Liver (tissue), 3 donors: ENCODE measurements at regions not wholly inside any gene's neighbourhood (a gene's known extent, or its start where the extent isn't known, plus 50 kb on each side); places are given as distances from the start of the nearest gene placed in this dataset.
"Not testable (repeated sequence)": the region's sequence is repeated elsewhere in the genome, so short reads cannot be mapped to it uniquely, and the experiment has no call there.

ENCODE experiments used
- CTCF ChIP-seq: fragments of 150-350 bp; IDR thresholded peaks from 2 replicates; pipeline ENCODE4 v1.5.1; 2017; ENCODE audit warnings: improper control_type of control experiment, low read depth, low read length; ENCODE audit not compliant: missing input control
- GABPA ChIP-seq, 2 donors: IDR thresholded peaks in 1 of 2; conservative IDR thresholded peaks in 1 of 2; 2 replicates each; pipeline ENCODE4 v1.6.1; 2016; ENCODE audit warnings: antibody characterized with exemption in 2 of 2, mild to moderate bottlenecking in 1 of 2, moderate library complexity in 1 of 2
- NR2F2 ChIP-seq: IDR thresholded peaks from 2 replicates; pipeline ENCODE4 v1.6.1; 2016; ENCODE audit warnings: antibody characterized with exemption
- RAD21 ChIP-seq, 2 donors: IDR thresholded peaks; 2 replicates each; pipeline ENCODE4 v1.6.1; 2016; ENCODE audit warnings: antibody characterized with exemption in 2 of 2, mild to moderate bottlenecking in 2 of 2
- RXRA ChIP-seq, 2 donors: IDR thresholded peaks; 2 replicates each; pipeline ENCODE4 v1.6.1; 2017 to 2018; ENCODE audit warnings: antibody characterized with exemption in 2 of 2, mild to moderate bottlenecking in 1 of 2
- YY1 ChIP-seq: IDR thresholded peaks from 2 replicates; pipeline ENCODE4 v1.6.1; 2016; ENCODE audit warnings: antibody characterized with exemption, mild to moderate bottlenecking
- ZBTB33 ChIP-seq: IDR thresholded peaks from 2 replicates; pipeline ENCODE4 v1.6.1; 2016; ENCODE audit warnings: antibody characterized with exemption
- donor health status: healthy.
- donor health status: healthy.

- TF ChIP-seq RAD21 (IDR thresholded peaks at IDR 0.05); CTCF; YY1; NR2F2; ZBTB33; RXRA (IDR thresholded peaks at IDR 0.05); GABPA (IDR thresholded peaks at IDR 0.05 in 1 of 2, conservative IDR thresholded peaks at IDR 0.05 in 1 of 2): not testable (repeated sequence)
These were observed 201.1 kb downstream of the FRK start for GRCh38 chr6:115859577-115859976.
